Left ventricle myocardium inferior (tissue), 1 donor: ENCODE measurements at regions not wholly inside any gene's neighbourhood (a gene's known extent, or its start where the extent isn't known, plus 50 kb on each side); places are given as distances from the start of the nearest gene placed in this dataset.

Source experiments
- DNase-seq: peaks from one replicate; pipeline ENCODE4 v3.0.0-alpha.2; 2020
- H3K27ac ChIP-seq: fragments of 200-600 bp; replicated peaks from 2 replicates; pipeline ENCODE4 v1.8.0; 2021
- H3K27me3 ChIP-seq: fragments of 200-600 bp; 2 replicates; pipeline ENCODE4 v1.8.0; 2021; ENCODE audit warnings: low read depth
- H3K36me3 ChIP-seq: fragments of 200-600 bp; 2 replicates; pipeline ENCODE4 v1.8.0; 2021
- H3K4me1 ChIP-seq: fragments of 200-600 bp; 2 replicates; pipeline ENCODE4 v1.8.0; 2021
- H3K4me3 ChIP-seq: fragments of 200-600 bp; 2 replicates; pipeline ENCODE4 v1.8.0; 2021; ENCODE audit warnings: mild to moderate bottlenecking, moderate library complexity
- H3K9me3 ChIP-seq: fragments of 200-600 bp; replicated peaks from 2 replicates; pipeline ENCODE4 v1.8.0; 2021
- intact Hi-C: fragments of 100-400 bp; cut with micrococcal nuclease; formaldehyde crosslinking; loops from one replicate; pipeline ENCODE4 v1.11.0; 2022
- TF ChIP-seq, protein P1 (sequence below): fragments of 200-600 bp; IDR thresholded peaks from 2 replicates; pipeline ENCODE4 v1.8.0; 2021; ENCODE audit warnings: antibody characterized with exemption, mild to moderate bottlenecking, borderline replicate concordance
- donor health status: DM: no; HTN: yes; CAD: no; lungs with severe emphysema.

DNA sequence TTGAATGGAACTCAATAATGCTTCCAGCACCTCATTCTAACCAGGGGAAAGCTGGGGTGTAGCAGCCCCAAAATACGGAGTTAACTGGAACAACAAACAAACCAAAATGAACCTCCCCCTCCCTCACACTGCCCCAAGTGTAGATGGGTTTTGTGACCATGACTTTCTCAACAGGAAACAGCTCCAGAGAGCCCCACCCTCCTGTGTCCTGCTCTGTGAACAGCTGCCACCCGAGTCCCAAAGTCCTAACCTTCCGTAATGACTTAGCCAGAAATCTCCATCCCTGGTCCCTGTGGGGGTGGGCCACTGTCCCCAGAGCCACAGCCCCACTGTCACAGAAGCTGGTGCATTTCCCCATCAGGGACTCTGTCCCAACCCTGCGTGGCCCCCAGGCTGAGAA is 155.4 kb downstream of the CRYBB2 start:
- no peaks in the 10 kb centered on the region for H3K9me3 ChIP-seq
- H3K4me3 ChIP-seq = no peak overlapping the region
- intact Hi-C loops = no loop called here
- no peak overlapping the region for H3K27ac ChIP-seq
- no peak for DNase-seq
- H3K36me3 ChIP-seq = peaks cover 51% of the 10 kb centered on the region
- TF ChIP-seq, protein P1, sequence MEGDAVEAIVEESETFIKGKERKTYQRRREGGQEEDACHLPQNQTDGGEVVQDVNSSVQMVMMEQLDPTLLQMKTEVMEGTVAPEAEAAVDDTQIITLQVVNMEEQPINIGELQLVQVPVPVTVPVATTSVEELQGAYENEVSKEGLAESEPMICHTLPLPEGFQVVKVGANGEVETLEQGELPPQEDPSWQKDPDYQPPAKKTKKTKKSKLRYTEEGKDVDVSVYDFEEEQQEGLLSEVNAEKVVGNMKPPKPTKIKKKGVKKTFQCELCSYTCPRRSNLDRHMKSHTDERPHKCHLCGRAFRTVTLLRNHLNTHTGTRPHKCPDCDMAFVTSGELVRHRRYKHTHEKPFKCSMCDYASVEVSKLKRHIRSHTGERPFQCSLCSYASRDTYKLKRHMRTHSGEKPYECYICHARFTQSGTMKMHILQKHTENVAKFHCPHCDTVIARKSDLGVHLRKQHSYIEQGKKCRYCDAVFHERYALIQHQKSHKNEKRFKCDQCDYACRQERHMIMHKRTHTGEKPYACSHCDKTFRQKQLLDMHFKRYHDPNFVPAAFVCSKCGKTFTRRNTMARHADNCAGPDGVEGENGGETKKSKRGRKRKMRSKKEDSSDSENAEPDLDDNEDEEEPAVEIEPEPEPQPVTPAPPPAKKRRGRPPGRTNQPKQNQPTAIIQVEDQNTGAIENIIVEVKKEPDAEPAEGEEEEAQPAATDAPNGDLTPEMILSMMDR = no peak
- no peaks in the 10 kb centered on the region for H3K27me3 ChIP-seq
- peaks cover 13% of the 10 kb centered on the region for H3K4me1 ChIP-seq

DNA sequence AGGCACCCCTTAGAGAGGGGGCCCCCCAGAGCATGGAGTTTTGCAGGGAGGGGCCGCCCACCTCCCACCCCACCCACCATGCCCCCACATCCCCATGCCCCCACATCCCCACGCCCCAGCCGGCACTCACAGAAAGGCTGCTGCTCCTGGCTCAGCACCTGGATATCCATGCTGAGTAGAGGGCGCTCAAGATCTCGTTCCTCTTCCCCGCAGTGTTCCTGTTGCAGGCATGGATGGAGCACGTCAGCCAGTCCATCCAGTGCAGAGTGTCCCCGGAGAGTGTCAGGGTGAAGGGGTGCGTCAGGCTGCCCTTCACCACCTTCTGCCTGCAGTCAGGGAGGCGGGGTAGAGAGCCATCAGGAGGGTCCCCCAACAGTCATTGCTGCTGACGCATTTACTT is 156.2 kb downstream of the CRYBB2 start:
- Histone ChIP-seq H3K36me3 (peaks cover 59% of the 10 kb centered on the region), H3K27me3 (no peaks in the 10 kb centered on the region), H3K9me3 (no peaks in the 10 kb centered on the region), H3K4me1 (peaks cover 10% of the 10 kb centered on the region), H3K4me3 (no peak overlapping the region), H3K27ac (no peak overlapping the region)
- TF ChIP-seq, protein P1 = no peak
- no peak for DNase-seq
- intact Hi-C loops = no loop called here

DNA sequence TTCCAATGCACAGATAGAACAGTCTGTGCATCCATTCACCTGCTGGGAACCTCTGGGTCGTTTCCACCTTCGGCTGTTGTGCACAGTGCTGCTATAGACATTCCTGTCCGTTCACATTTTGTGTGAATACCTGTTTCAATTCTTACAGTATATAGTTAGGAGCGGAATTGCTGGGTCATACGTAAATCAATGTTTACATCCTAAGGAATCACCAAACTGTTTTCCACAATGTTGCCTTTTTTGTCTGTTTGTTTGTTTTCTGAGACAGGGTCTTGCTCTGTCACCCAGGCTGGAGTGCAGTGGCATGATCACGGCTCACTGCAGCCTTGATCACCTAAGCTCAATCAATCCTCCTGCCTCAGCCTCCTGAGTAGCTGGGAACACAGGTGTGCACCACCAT is 158.3 kb downstream of the CRYBB2 start:
- no peak for DNase-seq
- H3K36me3 ChIP-seq = peaks cover 60% of the 10 kb centered on the region

DNA sequence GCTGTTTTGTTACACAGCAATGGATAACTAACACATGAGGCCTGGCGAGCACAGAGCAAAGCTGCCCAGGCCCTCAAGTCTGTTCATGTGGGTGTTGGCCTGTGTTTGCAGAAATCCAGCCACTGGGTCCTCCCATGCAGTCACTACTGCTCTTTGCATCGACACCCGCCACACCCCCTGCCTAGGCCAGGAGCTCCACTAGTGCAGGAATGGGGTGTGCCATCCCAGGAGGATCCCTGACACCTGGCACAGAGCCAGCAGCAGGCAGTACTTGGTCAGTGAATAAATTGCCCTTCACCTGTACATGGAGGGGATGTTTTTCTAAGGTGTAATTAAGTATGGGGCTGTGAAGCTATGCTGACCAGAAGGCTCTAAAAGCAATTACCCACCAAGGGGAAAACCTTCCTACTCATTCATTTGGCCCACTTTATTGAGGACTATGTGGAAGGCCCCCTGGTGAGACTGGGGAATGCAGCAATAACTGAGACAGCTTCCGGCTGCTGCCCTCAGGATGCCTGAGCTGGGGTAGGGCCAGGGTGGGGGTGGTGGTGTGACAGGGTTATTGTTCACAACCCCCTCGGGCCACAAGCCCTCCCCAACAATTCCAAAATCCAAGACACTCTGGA is 160.8 kb downstream of the CRYBB2 start:
- no peaks in the 10 kb centered on the region for H3K9me3 ChIP-seq
- no peak for DNase-seq
- H3K27me3 ChIP-seq = no peaks in the 10 kb centered on the region
- no peak overlapping the region for H3K27ac ChIP-seq
- peaks cover 47% of the 10 kb centered on the region for H3K36me3 ChIP-seq
- intact Hi-C loops = no loop called here
- peaks cover 14% of the 10 kb centered on the region for H3K4me1 ChIP-seq
- no peak overlapping the region for H3K4me3 ChIP-seq
- TF ChIP-seq, protein P1 = no peak

More for the DNA sequence above, 158.3 kb downstream of the CRYBB2 start:
- H3K4me1 ChIP-seq = peaks cover 10% of the 10 kb centered on the region
- H3K4me3 ChIP-seq = no peak overlapping the region
- no peak overlapping the region for H3K27ac ChIP-seq
- TF ChIP-seq, protein P1 = no peak
- no peaks in the 10 kb centered on the region for H3K9me3 ChIP-seq
- H3K27me3 ChIP-seq = no peaks in the 10 kb centered on the region
- intact Hi-C loops = no loop called here

DNA sequence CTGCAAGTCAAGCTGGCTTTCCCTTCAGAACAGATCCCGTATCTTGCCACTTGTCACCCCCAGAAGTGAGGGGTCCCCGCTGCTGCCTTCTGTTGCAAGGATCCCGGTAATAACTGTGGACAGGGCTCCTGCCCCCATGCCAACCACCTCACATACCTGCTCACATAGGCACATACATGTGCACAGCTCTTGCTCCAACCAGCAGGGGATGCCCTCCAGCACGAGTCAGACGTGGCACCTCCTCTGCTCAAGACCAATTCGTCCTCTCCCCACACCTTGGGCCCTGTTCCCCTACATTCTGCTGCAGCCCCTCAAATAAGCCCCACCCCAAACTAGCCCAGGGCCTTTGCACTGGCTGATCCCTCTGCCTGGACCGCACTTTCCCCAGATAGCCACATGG is 163.3 kb downstream of the CRYBB2 start:
- H3K36me3 ChIP-seq = peaks cover 35% of the 10 kb centered on the region
- intact Hi-C loops = no loop called here

More for the DNA sequence above, 163.3 kb downstream of the CRYBB2 start:
- TF ChIP-seq, protein P1 = peak; percentile 23
- Histone ChIP-seq H3K9me3 (no peaks in the 10 kb centered on the region), H3K27me3 (no peaks in the 10 kb centered on the region), H3K4me1 (peaks cover 28% of the 10 kb centered on the region), H3K4me3 (no peak overlapping the region), H3K27ac (no peak overlapping the region)
- no peak for DNase-seq
